Mammary epithelial cell (primary cell): ENCODE measurements at regions not wholly inside any gene's neighbourhood (a gene's known extent, or its start where the extent isn't known, plus 50 kb on each side); places are given as distances from the start of the nearest gene placed in this dataset.

ENCODE experiments used
- CTCF ChIP-seq, 2 donors: IDR thresholded peaks in 1 of 2; conservative IDR thresholded peaks in 1 of 2; 2 replicates each; pipeline ENCODE4 v1.5.1; 2011 to 2012; ENCODE audit warnings: inconsistent platforms in 2 of 2, low read length in 2 of 2, mild to moderate bottlenecking in 2 of 2, control low read depth in 1 of 2, low read depth in 1 of 2; ENCODE audit not compliant: insufficient read depth in 1 of 2; ENCODE audit errors: extremely low read depth in 1 of 2
- EZH2 ChIP-seq: IDR thresholded peaks from 2 replicates; pipeline ENCODE4 v1.6.1; 2012; ENCODE audit warnings: low read length, inconsistent platforms, borderline replicate concordance

GRCh38 chr2:8054070-8054469, 627.8 kb upstream of the ID2 start:
- TF ChIP-seq CTCF (conservative IDR thresholded peaks at IDR 0.05 in 1 of 2, IDR thresholded peaks at IDR 0.05 in 1 of 2; ENCODE audit: extremely low read depth in 1 of 2, insufficient read depth in 1 of 2, low read depth in 1 of 2, low read length in 2 of 2) (no peak), EZH2 (no peak)
